ENCODE measurements at regions not wholly inside any gene's neighbourhood (a gene's known extent, or its start where the extent isn't known, plus 50 kb on each side); places are given as distances from the start of the nearest gene placed in this dataset.

- ATAC-seq (no peak), FAIRE-seq (no peak)
- no peak overlapping the region for H3K9ac ChIP-seq (ENCODE audit: insufficient read depth in 1 of 2, low read depth in 2 of 2, low read length in 2 of 2)
Measured at GRCh38 chr18:51345848-51346391, 148.4 kb upstream of the MEX3C start.

GRCh38 chr18:51346404-51346803 is 148.9 kb upstream of the MEX3C start:
- CTCF ChIA-PET (ENCODE audit: low intra/inter-chr PET ratio), result no interaction called here
- TF ChIP-seq SMARCA5 (IDR thresholded peaks at IDR 0.05) (no peak), ZBTB33 (CRISPR knock-in tag; IDR thresholded peaks at IDR 0.05) (no peak), MAX (CRISPR knock-in tag; IDR thresholded peaks at IDR 0.05) (no peak), SRF (CRISPR knock-in tag; IDR thresholded peaks at IDR 0.05) (no peak), GTF2A2 (tag; IDR thresholded peaks at IDR 0.05) (no peak), THAP12 (CRISPR knock-in tag; IDR thresholded peaks at IDR 0.05) (no peak)

More at GRCh38 chr18:51345848-51346391, 148.4 kb upstream of the MEX3C start:
- BruUV-seq (replicated peaks), result no TSS peak
- no peaks in the 10 kb centered on the region for H3K36me3 ChIP-seq (ENCODE audit: control insufficient read depth, insufficient read depth, low read length)
- H3K4me3 ChIP-seq, result no peak overlapping the region
- POLR2A ChIA-PET, result interaction anchor here (0.6 kb wide), 1 partner anchor 210 kb away, joined by 4 read pairs; no protein-coding TSS in a partner anchor
- no peaks in the 10 kb centered on the region for H3K4me1 ChIP-seq (replicated peaks in 1 of 2; ENCODE audit: control insufficient read depth in 2 of 2, insufficient read depth in 2 of 2, low read length in 2 of 2)
- no peaks in the 10 kb centered on the region for H3K27me3 ChIP-seq (ENCODE audit: control insufficient read depth in 2 of 2, insufficient read depth in 2 of 2, low read length in 2 of 2)
- CTCF ChIA-PET (ENCODE audit: low intra/inter-chr PET ratio), result no interaction called here
- 0% methylated on average over 4 of the region's 5 CpGs for WGBS (ENCODE audit: insufficient coverage, low coverage, missing lambda C conversion rate)
- H2AFZ ChIP-seq (ENCODE audit: low read depth, low read length), result no peak overlapping the region
- DNase-seq (ENCODE audit: extremely low read depth in 1 of 4, low spot score in 3 of 4), result no peak
- no peaks in the 10 kb centered on the region for H3K9me1 ChIP-seq (ENCODE audit: control insufficient read depth, insufficient read depth, low read length)
- no peaks in the 10 kb centered on the region for H3K9me3 ChIP-seq (replicated peaks; ENCODE audit: control insufficient read depth, insufficient read depth, low read depth, low read length)
- no peaks in the 10 kb centered on the region for H4K20me1 ChIP-seq (replicated peaks; ENCODE audit: control insufficient read depth, insufficient read depth, low read length)
- no peaks in the 10 kb centered on the region for H3K79me2 ChIP-seq (ENCODE audit: control insufficient read depth, insufficient read depth, low read length)
- no peak for TF ChIP-seq ZC3H11A (IDR thresholded peaks at IDR 0.05; ENCODE audit: low read depth, low read length)
- TF ChIP-seq CCNT2 (IDR thresholded peaks at IDR 0.05; ENCODE audit: borderline replicate concordance, extremely low read depth, insufficient read length, low read depth, low read length), result no peak
- no peak for TF ChIP-seq BCOR (IDR thresholded peaks at IDR 0.05)
- TF ChIP-seq TAF1 (IDR thresholded peaks at IDR 0.05; ENCODE audit: control insufficient read depth, extremely low read depth, insufficient read depth, low read length, severe bottlenecking), result no peak
- no peak for TF ChIP-seq ZNF695 (CRISPR knock-in tag; IDR thresholded peaks at IDR 0.05)
- TF ChIP-seq CREB1 (IDR thresholded peaks at IDR 0.05), result no peak
- TF ChIP-seq CREB1 (CRISPR knock-in tag; IDR thresholded peaks at IDR 0.05), result no peak
- no peak for TF ChIP-seq ADNP (tag; IDR thresholded peaks at IDR 0.05)
- no peak for TF ChIP-seq ZNF644 (tag; IDR thresholded peaks at IDR 0.05; ENCODE audit: low read depth)
- TF ChIP-seq ZNF444 (CRISPR knock-in tag; IDR thresholded peaks at IDR 0.05), result no peak
- TF ChIP-seq ZNF586 (CRISPR knock-in tag; conservative IDR thresholded peaks at IDR 0.05), result no peak
- in situ Hi-C loops (cut with MboI), result no loop called here
- intact Hi-C loops (cut with micrococcal nuclease), result no loop called here
- no peak overlapping the region for H3K27ac ChIP-seq (ENCODE audit: extremely low read depth, low read depth, low read length)
- no peak overlapping the region for H3K4me2 ChIP-seq (ENCODE audit: insufficient read depth, low read length)

More at GRCh38 chr18:51346404-51346803, 148.9 kb upstream of the MEX3C start:
- no peak overlapping the region for H3K9ac ChIP-seq (ENCODE audit: insufficient read depth in 1 of 2, low read depth in 2 of 2, low read length in 2 of 2)
- no peaks in the 10 kb centered on the region for H3K27me3 ChIP-seq (ENCODE audit: control insufficient read depth in 2 of 2, insufficient read depth in 2 of 2, low read length in 2 of 2)
- no peaks in the 10 kb centered on the region for H3K79me2 ChIP-seq (ENCODE audit: control insufficient read depth, insufficient read depth, low read length)
- intact Hi-C loops (cut with micrococcal nuclease) (no loop called here), in situ Hi-C loops (cut with MboI) (no loop called here)
- DNase-seq (ENCODE audit: extremely low read depth in 1 of 4, low spot score in 3 of 4) (no peak), FAIRE-seq (no peak), ATAC-seq (no peak)
- no peak overlapping the region for H3K4me2 ChIP-seq (ENCODE audit: insufficient read depth, low read length)
- no peaks in the 10 kb centered on the region for H3K36me3 ChIP-seq (ENCODE audit: control insufficient read depth, insufficient read depth, low read length)
- 0% methylated on average over 4 of the region's 4 CpGs for WGBS (ENCODE audit: insufficient coverage, low coverage, missing lambda C conversion rate)
- POLR2A ChIA-PET, result interaction anchor here (0.6 kb wide), 1 partner anchor 211 kb away, joined by 4 read pairs; no protein-coding TSS in a partner anchor
- H3K4me3 ChIP-seq, result no peak overlapping the region
- H3K27ac ChIP-seq (ENCODE audit: extremely low read depth, low read depth, low read length), result no peak overlapping the region
- H3K9me3 ChIP-seq (replicated peaks; ENCODE audit: control insufficient read depth, insufficient read depth, low read depth, low read length), result no peaks in the 10 kb centered on the region
- H4K20me1 ChIP-seq (replicated peaks; ENCODE audit: control insufficient read depth, insufficient read depth, low read length), result no peaks in the 10 kb centered on the region
- BruUV-seq (replicated peaks), result no TSS peak
- no peak overlapping the region for H2AFZ ChIP-seq (ENCODE audit: low read depth, low read length)
- no peaks in the 10 kb centered on the region for H3K9me1 ChIP-seq (ENCODE audit: control insufficient read depth, insufficient read depth, low read length)
- H3K4me1 ChIP-seq (replicated peaks in 1 of 2; ENCODE audit: control insufficient read depth in 2 of 2, insufficient read depth in 2 of 2, low read length in 2 of 2), result no peaks in the 10 kb centered on the region

Data from K562 (cell line).